ENCODE measurements at regions not wholly inside any gene's neighbourhood (a gene's known extent, or its start where the extent isn't known, plus 50 kb on each side); places are given as distances from the start of the nearest gene placed in this dataset.

DNA sequence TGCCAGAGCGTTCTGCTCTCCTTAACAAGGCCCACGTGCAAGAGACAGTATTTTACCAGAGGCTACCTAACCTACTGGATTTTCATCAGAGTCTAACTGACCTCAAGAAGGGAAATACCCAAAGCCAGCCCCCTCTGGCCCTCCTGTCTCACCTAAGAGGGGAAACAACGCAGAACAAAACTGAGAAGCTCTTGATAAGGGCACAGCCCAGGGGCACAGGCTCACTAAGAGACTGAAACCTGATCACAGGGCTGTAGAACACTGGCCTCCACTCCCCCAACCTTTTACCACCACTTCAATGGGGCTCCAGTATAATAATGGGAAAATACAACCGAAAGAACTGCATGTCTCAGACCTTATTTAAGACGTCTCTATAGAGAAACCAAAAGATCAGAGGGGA lies 449.5 kb upstream of the CAMK1G start:
- no peaks in the 10 kb centered on the region for H3K27me3 ChIP-seq (ENCODE audit: control insufficient read depth, insufficient read depth, low read length)
- no peaks in the 10 kb centered on the region for H3K9me3 ChIP-seq (ENCODE audit: control insufficient read depth, insufficient read depth, low read length)
- WGBS (ENCODE audit: insufficient coverage, insufficient read length) = no CpG with 5 or more reads among the region's 5 CpGs
- no peaks in the 10 kb centered on the region for H3K36me3 ChIP-seq (ENCODE audit: control insufficient read depth, insufficient read depth, low read length)
- no peak for DNase-seq (ENCODE audit: low read depth, low spot score)
- H3K27ac ChIP-seq (ENCODE audit: low read length) = no peak overlapping the region
- no peaks in the 10 kb centered on the region for H3K4me1 ChIP-seq (ENCODE audit: control insufficient read depth, insufficient read depth, low read length)
- H3K4me3 ChIP-seq (ENCODE audit: low read length) = no peak overlapping the region

DNA sequence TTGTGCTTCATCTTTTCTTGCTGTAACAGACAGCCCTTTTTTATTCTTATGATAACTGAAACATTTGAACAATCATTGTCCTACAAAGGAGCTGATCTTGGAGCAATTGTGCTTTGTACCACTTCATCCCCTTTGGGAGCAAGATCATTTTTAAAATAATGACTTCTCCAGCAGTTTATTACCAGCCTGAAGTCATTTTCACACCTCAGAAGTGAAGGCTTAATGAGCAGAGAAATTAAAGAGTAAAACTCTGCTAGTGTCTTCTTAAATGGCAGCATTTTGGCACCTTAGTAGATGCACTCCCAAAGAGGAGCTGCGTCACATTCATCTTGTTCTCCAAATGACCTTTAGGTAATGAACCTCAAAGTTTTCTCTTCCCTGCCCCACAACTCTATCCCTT lies 439.6 kb upstream of the CAMK1G start:
- no peaks in the 10 kb centered on the region for H3K9me3 ChIP-seq (ENCODE audit: control insufficient read depth, insufficient read depth, low read length)
- no peak overlapping the region for H3K4me3 ChIP-seq (ENCODE audit: low read length)
- no peaks in the 10 kb centered on the region for H3K27me3 ChIP-seq (ENCODE audit: control insufficient read depth, insufficient read depth, low read length)
- H3K36me3 ChIP-seq (ENCODE audit: control insufficient read depth, insufficient read depth, low read length) = no peaks in the 10 kb centered on the region
- DNase-seq (ENCODE audit: low read depth, low spot score) = no peak
- no peak overlapping the region for H3K27ac ChIP-seq (ENCODE audit: low read length)
- no CpG with 5 or more reads among the region's 1 CpG for WGBS (ENCODE audit: insufficient coverage, insufficient read length)
- no peaks in the 10 kb centered on the region for H3K4me1 ChIP-seq (ENCODE audit: control insufficient read depth, insufficient read depth, low read length)

DNA sequence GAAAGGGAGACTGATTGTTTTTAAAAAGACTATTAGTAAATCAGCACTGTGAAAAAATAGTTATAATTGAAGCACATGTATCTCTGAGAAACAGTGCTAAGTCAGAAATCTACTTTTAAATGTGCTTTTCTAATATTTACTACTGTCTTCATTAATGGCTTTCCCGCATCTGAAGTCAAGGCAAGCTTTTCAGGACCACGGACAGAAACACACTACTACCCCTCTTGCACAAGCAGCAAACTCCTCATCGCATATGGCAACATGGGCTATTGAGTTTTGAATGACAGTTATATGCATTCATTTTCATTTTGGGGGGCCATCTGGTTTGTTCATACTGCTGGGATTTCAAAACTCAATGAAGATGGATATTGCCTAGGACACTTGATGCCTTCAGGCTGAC lies 433.4 kb upstream of the CAMK1G start:
- Histone ChIP-seq H3K27me3 (ENCODE audit: control insufficient read depth, insufficient read depth, low read length) (no peaks in the 10 kb centered on the region), H3K9me3 (ENCODE audit: control insufficient read depth, insufficient read depth, low read length) (no peaks in the 10 kb centered on the region), H3K4me1 (ENCODE audit: control insufficient read depth, insufficient read depth, low read length) (no peaks in the 10 kb centered on the region; the same call in 1 of the 2 replicates), H3K36me3 (ENCODE audit: control insufficient read depth, insufficient read depth, low read length) (no peaks in the 10 kb centered on the region), H3K27ac (ENCODE audit: low read length) (no peak overlapping the region), H3K4me3 (ENCODE audit: low read length) (no peak overlapping the region)
- no CpG with 5 or more reads among the region's 3 CpGs for WGBS (ENCODE audit: insufficient coverage, insufficient read length)
- DNase-seq (ENCODE audit: low read depth, low spot score) = peak; percentile 45

DNA sequence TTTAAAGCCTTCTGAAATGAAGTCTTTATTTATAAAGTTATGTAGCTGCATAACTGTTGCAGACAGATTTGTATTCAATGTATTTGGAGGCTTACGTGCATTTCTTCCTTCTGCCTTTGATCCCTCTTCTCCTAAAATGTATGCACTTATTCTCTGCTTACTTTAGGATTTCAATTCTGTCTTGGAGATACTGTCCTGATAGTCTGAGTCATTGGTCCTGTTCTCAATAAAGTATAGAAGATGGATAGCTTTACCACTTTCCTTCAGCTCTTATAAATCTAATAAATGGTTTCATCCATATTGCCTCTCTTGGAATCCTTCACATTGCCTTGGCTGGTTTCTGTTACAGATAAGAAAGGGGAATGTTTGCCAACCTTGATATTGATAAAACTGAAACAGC lies 430.1 kb upstream of the CAMK1G start:
- H3K27ac ChIP-seq (ENCODE audit: low read length) = no peak overlapping the region
- no peaks in the 10 kb centered on the region for H3K27me3 ChIP-seq (ENCODE audit: control insufficient read depth, insufficient read depth, low read length)
- no peak for DNase-seq (ENCODE audit: low read depth, low spot score)
- no peaks in the 10 kb centered on the region; the same call in 1 of the 2 replicates for H3K4me1 ChIP-seq (ENCODE audit: control insufficient read depth, insufficient read depth, low read length)
- no CpG with 5 or more reads among the region's 1 CpG for WGBS (ENCODE audit: insufficient coverage, insufficient read length)
- H3K9me3 ChIP-seq (ENCODE audit: control insufficient read depth, insufficient read depth, low read length) = no peaks in the 10 kb centered on the region
- no peaks in the 10 kb centered on the region for H3K36me3 ChIP-seq (ENCODE audit: control insufficient read depth, insufficient read depth, low read length)
- no peak overlapping the region for H3K4me3 ChIP-seq (ENCODE audit: low read length)

DNA sequence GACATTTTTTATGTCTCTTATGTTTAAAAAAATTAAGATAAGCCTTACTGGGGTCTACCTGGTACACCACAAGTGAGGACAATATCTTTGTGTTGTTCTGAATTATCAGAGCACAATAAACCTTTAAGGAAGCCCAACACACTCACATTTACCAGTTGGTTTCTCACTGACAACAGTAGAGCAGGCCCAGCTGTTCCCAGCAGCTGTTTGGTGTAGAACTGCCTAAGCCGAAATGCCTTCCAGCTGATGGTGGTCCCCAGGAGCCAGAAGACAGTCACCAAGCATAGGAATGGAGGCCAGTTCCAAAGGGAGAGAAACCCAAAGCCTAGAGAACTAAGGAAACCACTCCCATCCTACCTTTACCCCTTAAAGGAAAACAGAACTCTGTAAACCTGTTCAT lies 428.6 kb upstream of the CAMK1G start:
- WGBS (ENCODE audit: insufficient coverage, insufficient read length) = no CpG with 5 or more reads among the region's 1 CpG
- Histone ChIP-seq H3K27ac (ENCODE audit: low read length) (no peak overlapping the region), H3K9me3 (ENCODE audit: control insufficient read depth, insufficient read depth, low read length) (no peaks in the 10 kb centered on the region), H3K27me3 (ENCODE audit: control insufficient read depth, insufficient read depth, low read length) (no peaks in the 10 kb centered on the region), H3K36me3 (ENCODE audit: control insufficient read depth, insufficient read depth, low read length) (no peaks in the 10 kb centered on the region), H3K4me1 (ENCODE audit: control insufficient read depth, insufficient read depth, low read length) (peaks cover 2% of the 10 kb centered on the region; the same call in 1 of the 2 replicates), H3K4me3 (ENCODE audit: low read length) (no peak overlapping the region)
- DNase-seq (ENCODE audit: low read depth, low spot score) = no peak

DNA sequence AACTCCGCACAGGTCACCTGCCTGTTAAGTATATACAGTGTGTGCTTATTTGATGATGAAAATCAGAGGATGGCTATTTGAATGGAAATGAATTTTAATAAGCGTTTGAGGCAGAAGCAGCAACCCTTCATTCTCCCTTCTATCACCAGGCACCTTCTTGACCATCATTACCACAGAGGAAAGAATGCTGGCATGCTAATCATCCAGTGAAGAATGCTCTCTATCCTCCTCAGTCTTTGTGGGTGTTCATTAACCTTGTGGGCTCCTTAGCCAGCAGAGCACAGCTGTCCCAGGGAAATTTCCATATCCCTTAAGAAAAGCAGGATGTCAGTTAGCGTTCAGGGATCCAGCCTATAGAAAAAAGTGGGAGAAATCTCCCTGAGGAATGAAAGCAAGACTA lies 428.0 kb upstream of the CAMK1G start:
- no CpG with 5 or more reads among the region's 3 CpGs for WGBS (ENCODE audit: insufficient coverage, insufficient read length)
- Histone ChIP-seq H3K27ac (ENCODE audit: low read length) (no peak overlapping the region), H3K9me3 (ENCODE audit: control insufficient read depth, insufficient read depth, low read length) (no peaks in the 10 kb centered on the region), H3K4me3 (ENCODE audit: low read length) (no peak overlapping the region), H3K36me3 (ENCODE audit: control insufficient read depth, insufficient read depth, low read length) (no peaks in the 10 kb centered on the region), H3K4me1 (ENCODE audit: control insufficient read depth, insufficient read depth, low read length) (peaks cover 2% of the 10 kb centered on the region; the same call in 1 of the 2 replicates), H3K27me3 (ENCODE audit: control insufficient read depth, insufficient read depth, low read length) (no peaks in the 10 kb centered on the region)
- peak; percentile 41 for DNase-seq (ENCODE audit: low read depth, low spot score)

DNA sequence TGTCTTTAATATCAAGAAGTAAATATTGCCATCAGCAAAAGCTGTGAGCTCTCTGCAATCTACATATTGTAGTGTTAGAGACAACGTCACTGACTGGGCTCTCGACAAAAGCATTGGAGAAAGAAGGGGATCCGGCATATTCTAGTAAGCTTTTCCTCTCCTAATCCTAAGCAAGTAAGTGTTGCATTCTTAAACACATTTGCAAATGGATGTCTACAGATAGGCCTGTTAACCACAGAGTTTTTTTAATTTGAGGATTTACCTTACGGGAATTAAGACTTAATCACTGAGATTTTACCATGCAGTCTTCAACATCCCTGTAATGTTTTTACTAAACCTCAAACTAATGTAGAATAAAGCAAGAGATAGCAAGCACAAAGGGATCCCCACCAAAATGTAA lies 426.5 kb upstream of the CAMK1G start:
- H3K4me3 ChIP-seq (ENCODE audit: low read length) = no peak overlapping the region
- H3K9me3 ChIP-seq (ENCODE audit: control insufficient read depth, insufficient read depth, low read length) = no peaks in the 10 kb centered on the region
- no peak overlapping the region for H3K27ac ChIP-seq (ENCODE audit: low read length)
- WGBS (ENCODE audit: insufficient coverage, insufficient read length) = no CpG with 5 or more reads among the region's 4 CpGs
- DNase-seq (ENCODE audit: low read depth, low spot score) = no peak
- H3K36me3 ChIP-seq (ENCODE audit: control insufficient read depth, insufficient read depth, low read length) = no peaks in the 10 kb centered on the region
- peaks cover 2% of the 10 kb centered on the region; the same call in 1 of the 2 replicates for H3K4me1 ChIP-seq (ENCODE audit: control insufficient read depth, insufficient read depth, low read length)
- H3K27me3 ChIP-seq (ENCODE audit: control insufficient read depth, insufficient read depth, low read length) = no peaks in the 10 kb centered on the region

DNA sequence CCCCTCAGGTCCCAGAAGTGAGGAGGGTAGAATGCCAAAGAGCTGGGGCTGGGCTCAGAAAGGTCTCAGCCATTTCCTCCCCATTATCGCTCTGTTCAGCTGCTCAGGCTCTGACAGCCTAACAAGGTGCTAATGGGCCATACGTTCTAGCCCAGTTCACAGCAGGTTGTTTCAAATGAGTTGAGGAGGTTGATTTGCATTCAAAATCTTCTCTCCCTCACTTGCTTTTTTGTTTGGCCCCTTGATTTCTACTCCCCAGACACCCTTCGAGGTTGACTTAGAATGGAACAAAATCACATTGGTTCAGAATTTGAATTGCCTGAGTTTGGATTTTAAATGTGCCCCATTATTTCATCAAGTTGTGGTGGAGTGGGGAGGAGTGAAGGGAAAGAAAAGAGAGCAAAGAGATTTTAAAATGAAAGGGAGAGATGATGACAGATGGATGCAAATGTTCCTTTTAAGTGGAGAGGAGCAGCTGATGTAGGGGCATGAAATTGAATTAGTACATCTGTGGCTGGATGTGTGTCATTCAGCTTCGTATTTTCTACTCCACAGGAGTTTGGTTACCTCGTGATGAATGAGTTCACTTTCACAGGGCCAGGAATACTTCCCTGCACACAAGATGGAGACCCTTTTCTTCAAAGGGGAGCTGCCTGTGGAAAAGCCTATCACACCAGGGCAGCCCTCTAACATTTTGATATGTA lies 425.8 kb upstream of the CAMK1G start:
- H3K4me3 ChIP-seq (ENCODE audit: low read length) = no peak overlapping the region
- no peaks in the 10 kb centered on the region for H3K36me3 ChIP-seq (ENCODE audit: control insufficient read depth, insufficient read depth, low read length)
- H3K27ac ChIP-seq (ENCODE audit: low read length) = peak overlapping the region; percentile 47
- H3K27me3 ChIP-seq (ENCODE audit: control insufficient read depth, insufficient read depth, low read length) = no peaks in the 10 kb centered on the region
- no CpG with 5 or more reads among the region's 5 CpGs for WGBS (ENCODE audit: insufficient coverage, insufficient read length)
- peaks cover 2% of the 10 kb centered on the region; the same call in 1 of the 2 replicates for H3K4me1 ChIP-seq (ENCODE audit: control insufficient read depth, insufficient read depth, low read length)
- H3K9me3 ChIP-seq (ENCODE audit: control insufficient read depth, insufficient read depth, low read length) = no peaks in the 10 kb centered on the region
- peak; percentile 64 for DNase-seq (ENCODE audit: low read depth, low spot score)

DNA sequence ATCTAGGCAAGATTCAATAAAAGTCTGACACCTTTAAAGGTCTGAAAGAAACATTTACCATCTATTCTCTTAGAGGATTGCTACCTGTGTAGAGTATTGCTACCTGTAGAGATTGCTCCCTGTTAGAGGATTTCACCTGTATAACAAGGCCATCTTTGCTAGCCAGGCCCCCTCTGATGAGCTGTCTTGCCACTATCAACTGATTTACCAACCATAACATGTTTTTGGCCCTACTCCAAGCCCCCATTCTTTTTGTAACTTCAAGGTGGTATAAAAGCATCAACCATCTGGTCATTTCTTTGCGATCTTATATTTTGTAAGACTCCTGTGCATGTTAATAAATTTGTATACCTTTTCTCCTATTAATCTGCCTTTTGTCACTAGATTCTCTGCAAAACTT lies 424.7 kb upstream of the CAMK1G start:
- no peak overlapping the region for H3K27ac ChIP-seq (ENCODE audit: low read length)
- DNase-seq (ENCODE audit: low read depth, low spot score) = no peak
- WGBS (ENCODE audit: insufficient coverage, insufficient read length) = no CpG with 5 or more reads among the region's 1 CpG

DNA sequence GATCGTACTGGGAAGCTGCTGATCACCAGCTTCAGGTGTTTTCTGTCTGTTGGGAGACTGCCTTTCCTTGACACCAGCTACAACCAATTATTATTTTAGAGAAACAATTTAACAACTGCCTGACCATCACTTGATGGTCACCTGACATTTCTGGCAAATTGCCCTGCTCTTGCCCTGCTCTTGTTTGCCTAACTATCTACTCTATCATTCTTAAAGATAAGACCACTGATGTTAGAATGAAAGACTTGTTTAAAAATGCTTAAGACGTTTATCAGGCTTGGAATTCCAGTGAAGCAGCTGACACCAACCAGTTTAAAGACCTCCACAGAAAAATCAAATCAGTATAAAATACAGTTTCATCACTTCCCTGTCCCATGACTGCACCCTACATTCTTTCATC lies 423.3 kb upstream of the CAMK1G start:
- Histone ChIP-seq H3K4me1 (ENCODE audit: control insufficient read depth, insufficient read depth, low read length) (0 out of 2 replicates have a peak, but pooled peaks cover 2% of the 10 kb centered on the region), H3K4me3 (ENCODE audit: low read length) (no peak overlapping the region), H3K27ac (ENCODE audit: low read length) (no peak overlapping the region), H3K27me3 (ENCODE audit: control insufficient read depth, insufficient read depth, low read length) (no peaks in the 10 kb centered on the region), H3K36me3 (ENCODE audit: control insufficient read depth, insufficient read depth, low read length) (no peaks in the 10 kb centered on the region), H3K9me3 (ENCODE audit: control insufficient read depth, insufficient read depth, low read length) (no peaks in the 10 kb centered on the region)
- WGBS (ENCODE audit: insufficient coverage, insufficient read length) = no CpG with 5 or more reads among the region's 2 CpGs
- DNase-seq (ENCODE audit: low read depth, low spot score) = no peak

More for the DNA sequence above, 424.7 kb upstream of the CAMK1G start:
- H3K9me3 ChIP-seq (ENCODE audit: control insufficient read depth, insufficient read depth, low read length) = no peaks in the 10 kb centered on the region
- no peaks in the 10 kb centered on the region for H3K27me3 ChIP-seq (ENCODE audit: control insufficient read depth, insufficient read depth, low read length)
- no peak overlapping the region for H3K4me3 ChIP-seq (ENCODE audit: low read length)
- H3K36me3 ChIP-seq (ENCODE audit: control insufficient read depth, insufficient read depth, low read length) = no peaks in the 10 kb centered on the region
- peaks cover 2% of the 10 kb centered on the region; the same call in 1 of the 2 replicates for H3K4me1 ChIP-seq (ENCODE audit: control insufficient read depth, insufficient read depth, low read length)

DNA sequence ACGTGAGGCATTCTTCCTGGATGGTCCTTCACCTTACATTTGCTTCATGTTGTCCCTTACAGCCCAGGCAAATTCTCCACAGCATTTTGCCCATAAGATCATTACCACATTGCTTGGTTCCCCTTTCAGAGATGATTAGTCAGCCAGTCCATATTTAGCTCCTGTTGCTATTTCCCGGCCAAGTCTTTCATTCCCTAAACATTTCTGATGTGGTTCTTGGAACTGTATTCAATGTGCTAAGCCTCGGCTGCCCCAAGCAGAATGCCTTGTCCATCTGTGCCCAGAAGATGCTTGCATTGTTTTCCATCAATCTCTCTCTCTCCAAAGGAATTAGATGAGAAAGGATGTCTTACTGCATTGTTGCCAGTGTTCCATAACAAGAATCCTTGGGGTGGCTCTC lies 420.9 kb upstream of the CAMK1G start:
- Histone ChIP-seq H3K4me3 (ENCODE audit: low read length) (no peak overlapping the region), H3K27ac (ENCODE audit: low read length) (no peak overlapping the region), H3K4me1 (ENCODE audit: control insufficient read depth, insufficient read depth, low read length) (0 out of 2 replicates have a peak, but pooled peaks cover 2% of the 10 kb centered on the region), H3K36me3 (ENCODE audit: control insufficient read depth, insufficient read depth, low read length) (no peaks in the 10 kb centered on the region), H3K9me3 (ENCODE audit: control insufficient read depth, insufficient read depth, low read length) (no peaks in the 10 kb centered on the region), H3K27me3 (ENCODE audit: control insufficient read depth, insufficient read depth, low read length) (no peaks in the 10 kb centered on the region)
- no peak for DNase-seq (ENCODE audit: low read depth, low spot score)
- WGBS (ENCODE audit: insufficient coverage, insufficient read length) = no CpG with 5 or more reads among the region's 3 CpGs
